ENCODE measurements at regions not wholly inside any gene's neighbourhood (a gene's known extent, or its start where the extent isn't known, plus 50 kb on each side); places are given as distances from the start of the nearest gene placed in this dataset.

DNA sequence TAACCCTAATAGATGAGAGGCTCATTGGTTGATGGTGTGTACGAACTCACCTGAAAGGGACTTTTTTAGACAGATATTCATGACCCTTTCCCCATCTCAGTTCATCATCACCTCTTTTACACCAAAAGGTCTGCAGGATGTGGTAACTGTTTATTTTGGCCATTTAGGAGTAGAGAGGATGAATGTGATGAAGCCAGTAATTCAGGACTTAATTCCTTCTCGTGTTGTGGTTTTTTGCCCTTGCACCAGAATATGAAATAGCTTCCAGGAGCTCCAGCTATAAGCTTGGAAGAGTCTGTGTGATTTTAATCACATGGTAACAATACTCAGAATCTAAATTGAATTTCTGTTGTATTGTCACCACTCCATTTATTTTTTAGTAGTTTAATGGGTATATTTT is 189.4 kb upstream of the KCTD3 start:
- H2BK20ac ChIP-seq (ENCODE audit: low read depth, low read length) = no peak overlapping the region
- no CpG with 5 or more reads among the region's 2 CpGs for WGBS, 2 experiments (ENCODE audit: extremely low coverage in 2 of 2, insufficient read length in 1 of 2)
- in situ Hi-C loops (cut with MboI; ENCODE audit: low sequenced_read_pairs) = no loop called here
- POLR2A ChIA-PET (ENCODE audit: unreplicated experiment) = no interaction called here
- no peak overlapping the region for H3K27ac ChIP-seq (ENCODE audit: insufficient read depth, low read length)
- no peak overlapping the region for H3K14ac ChIP-seq (replicated peaks; ENCODE audit: low read depth, low read length)
- dilution Hi-C loops (cut with HindIII; ENCODE audit: low sequenced_read_pairs, unreplicated experiment) = no loop called here
- no peaks in the 10 kb centered on the region for H3K9me1 ChIP-seq (ENCODE audit: insufficient read depth, low read length)
- no peak overlapping the region for H2BK15ac ChIP-seq (ENCODE audit: low read depth, low read length)
- no peak overlapping the region for H3K23ac ChIP-seq (ENCODE audit: low read depth, low read length)
- no peaks in the 10 kb centered on the region for H4K20me1 ChIP-seq (ENCODE audit: insufficient read depth, low read length)
- H3K56ac ChIP-seq (ENCODE audit: extremely low read depth, insufficient read depth, low read length) = no peak overlapping the region
- H3K4me2 ChIP-seq (ENCODE audit: low read depth, low read length) = no peak overlapping the region
- no peak overlapping the region for H2BK120ac ChIP-seq (ENCODE audit: low read depth, low read length)
- no peak overlapping the region for H3K9ac ChIP-seq (ENCODE audit: low read depth, low read length)
- DNase-seq = no peak
- H2AK9ac ChIP-seq (replicated peaks; ENCODE audit: low read depth, low read length, poor library complexity) = no peak overlapping the region
- no peak overlapping the region for H3K18ac ChIP-seq (ENCODE audit: low read depth, low read length)
- no peaks in the 10 kb centered on the region for H3K79me1 ChIP-seq (ENCODE audit: low read depth in 1 of 2, low read length in 2 of 2)
- H4K8ac ChIP-seq (ENCODE audit: low read depth in 2 of 2, low read length in 2 of 2) = no peak overlapping the region
- no peak overlapping the region for H3K4ac ChIP-seq (ENCODE audit: low read depth, low read length)
- intact Hi-C loops (cut with micrococcal nuclease) = no loop called here
- no peak overlapping the region for H2BK5ac ChIP-seq (ENCODE audit: low read depth, low read length, poor library complexity, severe bottlenecking)
- ATAC-seq (ENCODE audit: low read depth) = no peak
- no peak overlapping the region for H2AFZ ChIP-seq (replicated peaks; ENCODE audit: low read length, poor library complexity)
- H3K9me3 ChIP-seq (ENCODE audit: control insufficient read depth, insufficient read depth, low read length) = no peaks in the 10 kb centered on the region
- no peak overlapping the region for H3K4me3 ChIP-seq (ENCODE audit: insufficient read depth, low read depth, low read length)
- H3K36me3 ChIP-seq (ENCODE audit: control insufficient read depth, insufficient read depth, low read length) = no peaks in the 10 kb centered on the region
- no TSS peak for BruUV-seq (replicated peaks)
- peaks cover 2% of the 10 kb centered on the region; the same call in 1 of the 2 replicates for H3K27me3 ChIP-seq (ENCODE audit: control insufficient read depth, insufficient read depth, low read length)
- no peak for TF ChIP-seq FOS (IDR thresholded peaks at IDR 0.05; ENCODE audit: low read depth, low read length)
- no peak for TF ChIP-seq RAD21 (IDR thresholded peaks at IDR 0.05; ENCODE audit: low read length)
- TF ChIP-seq MXI1 (IDR thresholded peaks at IDR 0.05; ENCODE audit: borderline replicate concordance, low read depth, low read length) = no peak
- no peak for TF ChIP-seq RFX5 (IDR thresholded peaks at IDR 0.05; ENCODE audit: low read depth, low read length)
- no peak for TF ChIP-seq CEBPB (IDR thresholded peaks at IDR 0.05; ENCODE audit: low read depth, low read length)
- TF ChIP-seq MAZ (IDR thresholded peaks at IDR 0.05; ENCODE audit: borderline replicate concordance, low read depth, low read length) = no peak
- no peak for TF ChIP-seq RCOR1 (IDR thresholded peaks at IDR 0.05; ENCODE audit: insufficient replicate concordance, low read length)
- TF ChIP-seq SMC3 (IDR thresholded peaks at IDR 0.05; ENCODE audit: low read depth, low read length) = no peak
- TF ChIP-seq, protein P1, sequence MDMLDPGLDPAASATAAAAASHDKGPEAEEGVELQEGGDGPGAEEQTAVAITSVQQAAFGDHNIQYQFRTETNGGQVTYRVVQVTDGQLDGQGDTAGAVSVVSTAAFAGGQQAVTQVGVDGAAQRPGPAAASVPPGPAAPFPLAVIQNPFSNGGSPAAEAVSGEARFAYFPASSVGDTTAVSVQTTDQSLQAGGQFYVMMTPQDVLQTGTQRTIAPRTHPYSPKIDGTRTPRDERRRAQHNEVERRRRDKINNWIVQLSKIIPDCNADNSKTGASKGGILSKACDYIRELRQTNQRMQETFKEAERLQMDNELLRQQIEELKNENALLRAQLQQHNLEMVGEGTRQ (IDR thresholded peaks at IDR 0.05; ENCODE audit: low read depth, low read length) = no peak
- TF ChIP-seq, protein P2, sequence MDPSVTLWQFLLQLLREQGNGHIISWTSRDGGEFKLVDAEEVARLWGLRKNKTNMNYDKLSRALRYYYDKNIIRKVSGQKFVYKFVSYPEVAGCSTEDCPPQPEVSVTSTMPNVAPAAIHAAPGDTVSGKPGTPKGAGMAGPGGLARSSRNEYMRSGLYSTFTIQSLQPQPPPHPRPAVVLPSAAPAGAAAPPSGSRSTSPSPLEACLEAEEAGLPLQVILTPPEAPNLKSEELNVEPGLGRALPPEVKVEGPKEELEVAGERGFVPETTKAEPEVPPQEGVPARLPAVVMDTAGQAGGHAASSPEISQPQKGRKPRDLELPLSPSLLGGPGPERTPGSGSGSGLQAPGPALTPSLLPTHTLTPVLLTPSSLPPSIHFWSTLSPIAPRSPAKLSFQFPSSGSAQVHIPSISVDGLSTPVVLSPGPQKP (IDR thresholded peaks at IDR 0.05; ENCODE audit: borderline replicate concordance, low read depth, low read length) = no peak
- no peak for TF ChIP-seq BHLHE40 (IDR thresholded peaks at IDR 0.05; ENCODE audit: low read depth, low read length)
- no peak for TF ChIP-seq MAFK (IDR thresholded peaks at IDR 0.05; ENCODE audit: low read depth, low read length)
- TF ChIP-seq NFE2L2 (IDR thresholded peaks at IDR 0.05; ENCODE audit: low read depth, low read length) = no peak
- H4K91ac ChIP-seq (ENCODE audit: insufficient read depth, low read depth, low read length) = no peak overlapping the region
- CTCF ChIA-PET = interaction anchor here (1.0 kb wide), 1 partner anchor 29 kb away, joined by 3 read pairs; no protein-coding TSS in a partner anchor
- no peak overlapping the region for H2AK5ac ChIP-seq (ENCODE audit: low read depth, low read length)
- H4K5ac ChIP-seq (ENCODE audit: low read depth, low read length) = no peak overlapping the region
- H3K4me1 ChIP-seq (ENCODE audit: control insufficient read depth, insufficient read depth, low read length) = no peaks in the 10 kb centered on the region

Data from IMR-90 (cell line).